IMR-90 (cell line): ENCODE measurements at regions not wholly inside any gene's neighbourhood (a gene's known extent, or its start where the extent isn't known, plus 50 kb on each side); places are given as distances from the start of the nearest gene placed in this dataset.

ENCODE experiments used
- ATAC-seq: fragments of 200-7000 bp; cut with Tn5 transposase; 2 replicates; pipeline ENCODE4 v1.9.1; 2020; ENCODE audit warnings: low read depth, mild to moderate bottlenecking, moderate library complexity
- BruUV-seq: library from RNA; stranded (reverse); fragments of 400-500 nt; replicated peaks from 2 replicates; lab custom pipeline; 2021; lab: Mats Ljungman, UMichigan
- CTCF ChIA-PET: fragments of 300-600 bp; formaldehyde crosslinking; extraction: SDS; loops from one replicate; lab custom pipeline; 2021; ENCODE audit warnings: antibody characterized with exemption; lab: Yijun Ruan, JAX
- POLR2A ChIA-PET: fragments of 300-600 bp; sonication (Branson Sonifier 250); formaldehyde crosslinking; loops from one replicate; lab custom pipeline; 2022; ENCODE audit warnings: antibody characterized with exemption; ENCODE audit not compliant: unreplicated experiment; lab: Charles Lee
- DNase-seq: peaks from one replicate; pipeline ENCODE4 v3.0.0; 2013
- H2AFZ ChIP-seq: replicated peaks from 2 replicates; pipeline ENCODE3; 2013; ENCODE audit warnings: low read length, mild to moderate bottlenecking; ENCODE audit not compliant: poor library complexity
- H2AK5ac ChIP-seq: 2 replicates; pipeline ENCODE4 v1.6.1; 2013; ENCODE audit warnings: low read depth, low read length, inconsistent platforms
- H2AK9ac ChIP-seq: replicated peaks from 2 replicates; pipeline ENCODE3; 2013; ENCODE audit warnings: mild to moderate bottlenecking, low read depth, low read length, moderate library complexity; ENCODE audit not compliant: poor library complexity
- H2BK120ac ChIP-seq: 2 replicates; pipeline ENCODE4 v1.6.1; 2013; ENCODE audit warnings: low read depth, low read length, inconsistent platforms
- H2BK15ac ChIP-seq: 3 replicates; pipeline ENCODE4 v1.6.1; 2013; ENCODE audit warnings: low read depth, low read length, inconsistent platforms
- H2BK20ac ChIP-seq: 2 replicates; pipeline ENCODE4 v1.6.1; 2013; ENCODE audit warnings: low read depth, mild to moderate bottlenecking, inconsistent platforms, low read length, moderate library complexity
- H2BK5ac ChIP-seq: 2 replicates; pipeline ENCODE4 v1.6.1; 2013; ENCODE audit warnings: mild to moderate bottlenecking, low read depth, low read length, inconsistent platforms; ENCODE audit not compliant: poor library complexity, severe bottlenecking
- H3K14ac ChIP-seq: replicated peaks from 2 replicates; pipeline ENCODE4 v1.6.1; 2013; ENCODE audit warnings: low read depth, low read length, inconsistent platforms
- H3K18ac ChIP-seq: 2 replicates; pipeline ENCODE4 v1.6.1; 2013; ENCODE audit warnings: low read depth, low read length, control low read depth
- H3K23ac ChIP-seq: 2 replicates; pipeline ENCODE4 v1.6.1; 2013; ENCODE audit warnings: low read depth, low read length, inconsistent platforms
- H3K27ac ChIP-seq: 2 replicates; pipeline ENCODE4 v1.5.1; 2013; ENCODE audit warnings: mild to moderate bottlenecking, control low read depth, low read length; ENCODE audit not compliant: insufficient read depth
- H3K27me3 ChIP-seq: 2 replicates; pipeline ENCODE4 v1.6.1; 2013; ENCODE audit warnings: low read length; ENCODE audit not compliant: control insufficient read depth, insufficient read depth
- H3K36me3 ChIP-seq: 2 replicates; pipeline ENCODE4 v1.6.1; 2013; ENCODE audit warnings: low read length, mixed read lengths; ENCODE audit not compliant: control insufficient read depth, insufficient read depth
- H3K4ac ChIP-seq: 2 replicates; pipeline ENCODE4 v1.6.1; 2013; ENCODE audit warnings: low read depth, low read length, inconsistent platforms
- H3K4me1 ChIP-seq: 2 replicates; pipeline ENCODE4 v1.6.1; 2013; ENCODE audit warnings: low read length, mixed read lengths; ENCODE audit not compliant: control insufficient read depth, insufficient read depth
- H3K4me2 ChIP-seq: 2 replicates; pipeline ENCODE4 v1.6.1; 2013; ENCODE audit warnings: low read depth, mild to moderate bottlenecking, control low read depth, low read length, moderate library complexity
- H3K4me3 ChIP-seq: 2 replicates; pipeline ENCODE4 v1.5.1; 2013; ENCODE audit warnings: low read depth, mild to moderate bottlenecking, control low read depth, low read length, moderate library complexity; ENCODE audit not compliant: insufficient read depth
- H3K56ac ChIP-seq: 2 replicates; pipeline ENCODE4 v1.6.1; 2013; ENCODE audit warnings: low read length, inconsistent platforms; ENCODE audit not compliant: insufficient read depth; ENCODE audit errors: extremely low read depth
- H3K79me1 ChIP-seq, 2 experiments: 2 replicates each; pipeline ENCODE4 v1.6.1; 2013; ENCODE audit warnings: low read length in 2 of 2, inconsistent platforms in 1 of 2, low read depth in 1 of 2
- H3K9ac ChIP-seq: 2 replicates; pipeline ENCODE4 v1.6.1; 2013; ENCODE audit warnings: low read depth, low read length, control low read depth
- H3K9me1 ChIP-seq: 2 replicates; pipeline ENCODE4 v1.6.1; 2013; ENCODE audit warnings: low read length, inconsistent platforms; ENCODE audit not compliant: insufficient read depth
- H3K9me3 ChIP-seq: 2 replicates; pipeline ENCODE4 v1.6.1; 2013; ENCODE audit warnings: low read length; ENCODE audit not compliant: control insufficient read depth, insufficient read depth
- H4K20me1 ChIP-seq: 2 replicates; pipeline ENCODE4 v1.6.1; 2013; ENCODE audit warnings: low read length, inconsistent platforms; ENCODE audit not compliant: insufficient read depth
- H4K5ac ChIP-seq: 2 replicates; pipeline ENCODE4 v1.6.1; 2013; ENCODE audit warnings: mild to moderate bottlenecking, low read depth, low read length, control low read depth
- H4K8ac ChIP-seq, 2 experiments: 2 replicates each; pipeline ENCODE4 v1.6.1; 2013; ENCODE audit warnings: low read depth in 2 of 2, low read length in 2 of 2, control low read depth in 1 of 2, inconsistent platforms in 1 of 2
- H4K91ac ChIP-seq: 2 replicates; pipeline ENCODE4 v1.6.1; 2013; ENCODE audit warnings: low read depth, low read length, inconsistent platforms; ENCODE audit not compliant: insufficient read depth
- BHLHE40 ChIP-seq: fragments of 150-350 bp; IDR thresholded peaks from 2 replicates; pipeline ENCODE4 v1.6.1; 2016; ENCODE audit warnings: mild to moderate bottlenecking, low read depth, low read length
- CEBPB ChIP-seq: IDR thresholded peaks from 2 replicates; pipeline ENCODE4 v1.6.1; 2012; ENCODE audit warnings: low read depth, low read length, improper control_type of control experiment
- CTCF ChIP-seq: conservative IDR thresholded peaks from 2 replicates; pipeline ENCODE4 v1.5.1; 2012; ENCODE audit warnings: mild to moderate bottlenecking, low read depth, low read length, improper control_type of control experiment
- ELK1 ChIP-seq: fragments of 150-350 bp; IDR thresholded peaks from 2 replicates; pipeline ENCODE4 v1.6.1; 2016; ENCODE audit warnings: low read depth, mild to moderate bottlenecking, low read length, moderate library complexity, borderline replicate concordance
- FOS ChIP-seq: fragments of 150-350 bp; IDR thresholded peaks from 2 replicates; pipeline ENCODE4 v1.6.1; 2016; ENCODE audit warnings: low read depth, low read length
- MAFK ChIP-seq: IDR thresholded peaks from 2 replicates; pipeline ENCODE4 v1.6.1; 2012; ENCODE audit warnings: low read depth, low read length, improper control_type of control experiment
- MAZ ChIP-seq: IDR thresholded peaks from 2 replicates; pipeline ENCODE4 v1.6.1; 2012; ENCODE audit warnings: low read depth, mild to moderate bottlenecking, low read length, improper control_type of control experiment, moderate library complexity, borderline replicate concordance
- MXI1 ChIP-seq: IDR thresholded peaks from 2 replicates; pipeline ENCODE4 v1.6.1; 2012; ENCODE audit warnings: low read depth, mild to moderate bottlenecking, low read length, moderate library complexity, borderline replicate concordance
- NFE2L2 ChIP-seq: fragments of 150-350 bp; IDR thresholded peaks from 2 replicates; pipeline ENCODE4 v1.6.1; 2016; ENCODE audit warnings: low read depth, mild to moderate bottlenecking, low read length
- RCOR1 ChIP-seq: IDR thresholded peaks from 2 replicates; pipeline ENCODE4 v1.6.1; 2012; ENCODE audit warnings: mild to moderate bottlenecking, low read length, improper control_type of control experiment; ENCODE audit not compliant: insufficient replicate concordance
- RFX5 ChIP-seq: IDR thresholded peaks from 2 replicates; pipeline ENCODE4 v1.8.0; 2012; ENCODE audit warnings: low read depth, mild to moderate bottlenecking, low read length, moderate library complexity
- SMC3 ChIP-seq: fragments of 150-350 bp; IDR thresholded peaks from 2 replicates; pipeline ENCODE4 v1.6.1; 2016; ENCODE audit warnings: low read depth, mild to moderate bottlenecking, antibody characterized with exemption, low read length, moderate library complexity
- USF2 ChIP-seq: fragments of 150-350 bp; IDR thresholded peaks from 2 replicates; pipeline ENCODE4 v1.6.1; 2017; ENCODE audit warnings: mild to moderate bottlenecking, antibody characterized with exemption, low read length, low read depth
- WGBS, 2 experiments: methylation state at CpG; one replicate each; pipeline versions ENCODE4 v1.1.5 to v1.1.7; 2013; ENCODE audit warnings: missing lambda C conversion rate in 2 of 2; ENCODE audit not compliant: insufficient read length in 1 of 2; ENCODE audit errors: extremely low coverage in 2 of 2; 5-methylcytosine and 5-hydroxymethylcytosine counted together
- dilution Hi-C: fragments of 300-500 bp; cut with HindIII; formaldehyde crosslinking; loops from one replicate; pipeline ENCODE4 v1.14.3; 2018; ENCODE audit warnings: low sequenced_read_pairs; ENCODE audit not compliant: unreplicated experiment
- in situ Hi-C: fragments of 300-500 bp; cut with MboI; formaldehyde crosslinking; loops from 3 replicates; pipeline ENCODE4 v1.14.3; 2019; ENCODE audit warnings: low sequenced_read_pairs, inconsistent platforms, mixed read lengths
- intact Hi-C: fragments of 100-400 bp; cut with micrococcal nuclease; formaldehyde crosslinking; loops from 2 replicates; pipeline ENCODE4 v1.10.0; 2022

- intact Hi-C loops (no loop called here), in situ Hi-C loops (no loop called here), dilution Hi-C loops (no loop called here)
- DNase-seq (no peak), ATAC-seq (no peak)
- no peak overlapping the region for H2BK5ac ChIP-seq
- BruUV-seq: no TSS peak
- H3K9ac ChIP-seq: no peak overlapping the region
- H4K20me1 ChIP-seq: no peaks in the 10 kb centered on the region
- H3K18ac ChIP-seq: no peak overlapping the region
- POLR2A ChIA-PET: interaction anchor here (0.6 kb wide), 1 partner anchor 16 kb away, joined by 6 read pairs; no protein-coding TSS in a partner anchor
- no peaks in the 10 kb centered on the region for H3K9me3 ChIP-seq
- no peak overlapping the region for H3K4me2 ChIP-seq
- no peak overlapping the region for H3K4ac ChIP-seq
- CTCF ChIA-PET: no interaction called here
- H2AK5ac ChIP-seq: no peak overlapping the region
- no peak overlapping the region for H3K4me3 ChIP-seq
- H4K5ac ChIP-seq: no peak overlapping the region
- TF ChIP-seq FOS (no peak), CTCF (no peak), RFX5 (no peak), CEBPB (no peak), MAZ (no peak), BHLHE40 (no peak), SMC3 (no peak), MAFK (no peak), RCOR1 (no peak), NFE2L2 (no peak), MXI1 (no peak), ELK1 (no peak), USF2 (no peak)
- no peak overlapping the region for H3K23ac ChIP-seq
- H3K27me3 ChIP-seq: peaks cover 8% of the 10 kb centered on the region
- H3K56ac ChIP-seq: no peak overlapping the region
- no peak overlapping the region for H2AFZ ChIP-seq
- H3K36me3 ChIP-seq: no peaks in the 10 kb centered on the region
- H3K9me1 ChIP-seq: no peaks in the 10 kb centered on the region
- H2BK15ac ChIP-seq: no peak overlapping the region
- 66% methylated on average over 5 of the region's 12 CpGs; no CpG with 5 or more reads in 1 of the 2 experiments for WGBS, 2 experiments
- H4K8ac ChIP-seq: no peak overlapping the region
- no peak overlapping the region for H3K14ac ChIP-seq
- H3K79me1 ChIP-seq: no peaks in the 10 kb centered on the region
- peaks cover 2% of the 10 kb centered on the region; the same call in 1 of the 2 replicates for H3K4me1 ChIP-seq
- H2AK9ac ChIP-seq: no peak overlapping the region
- no peak overlapping the region for H4K91ac ChIP-seq
- H3K27ac ChIP-seq: no peak overlapping the region
- H2BK120ac ChIP-seq: no peak overlapping the region
- no peak overlapping the region for H2BK20ac ChIP-seq
Observed at GRCh38 chr10:6877336-6877721, 297.3 kb upstream of the PRKCQ start.
